ENCODE measurements at regions not wholly inside any gene's neighbourhood (a gene's known extent, or its start where the extent isn't known, plus 50 kb on each side); places are given as distances from the start of the nearest gene placed in this dataset.

DNA sequence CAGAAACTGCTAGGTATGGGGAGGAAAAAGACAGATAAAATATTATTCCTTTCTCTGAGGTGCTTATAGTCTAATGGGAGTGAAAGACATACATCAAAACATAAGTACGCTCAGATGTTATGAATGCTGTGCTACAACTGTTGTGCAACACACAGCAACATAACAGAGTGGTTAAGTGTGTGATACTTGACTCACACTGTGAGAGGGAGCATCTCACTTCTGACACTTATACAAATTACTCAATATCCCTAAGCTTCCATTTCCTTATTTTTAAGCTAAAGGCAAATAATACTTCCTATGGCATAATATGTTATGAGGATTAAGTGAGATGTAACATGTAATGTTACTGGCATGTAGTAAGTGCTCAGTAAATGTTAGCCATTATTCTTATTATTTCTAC is 110.6 kb upstream of the FER start:
- no peak for TF ChIP-seq POLR2AphosphoS5 (IDR thresholded peaks at IDR 0.05)
- TF ChIP-seq, protein P1, sequence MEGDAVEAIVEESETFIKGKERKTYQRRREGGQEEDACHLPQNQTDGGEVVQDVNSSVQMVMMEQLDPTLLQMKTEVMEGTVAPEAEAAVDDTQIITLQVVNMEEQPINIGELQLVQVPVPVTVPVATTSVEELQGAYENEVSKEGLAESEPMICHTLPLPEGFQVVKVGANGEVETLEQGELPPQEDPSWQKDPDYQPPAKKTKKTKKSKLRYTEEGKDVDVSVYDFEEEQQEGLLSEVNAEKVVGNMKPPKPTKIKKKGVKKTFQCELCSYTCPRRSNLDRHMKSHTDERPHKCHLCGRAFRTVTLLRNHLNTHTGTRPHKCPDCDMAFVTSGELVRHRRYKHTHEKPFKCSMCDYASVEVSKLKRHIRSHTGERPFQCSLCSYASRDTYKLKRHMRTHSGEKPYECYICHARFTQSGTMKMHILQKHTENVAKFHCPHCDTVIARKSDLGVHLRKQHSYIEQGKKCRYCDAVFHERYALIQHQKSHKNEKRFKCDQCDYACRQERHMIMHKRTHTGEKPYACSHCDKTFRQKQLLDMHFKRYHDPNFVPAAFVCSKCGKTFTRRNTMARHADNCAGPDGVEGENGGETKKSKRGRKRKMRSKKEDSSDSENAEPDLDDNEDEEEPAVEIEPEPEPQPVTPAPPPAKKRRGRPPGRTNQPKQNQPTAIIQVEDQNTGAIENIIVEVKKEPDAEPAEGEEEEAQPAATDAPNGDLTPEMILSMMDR (IDR thresholded peaks at IDR 0.05) = no peak
